D721Med (cell line): ENCODE measurements at regions not wholly inside any gene's neighbourhood (a gene's known extent, or its start where the extent isn't known, plus 50 kb on each side); places are given as distances from the start of the nearest gene placed in this dataset.

ENCODE experiments used
- DNase-seq: peaks from one replicate; pipeline ENCODE4 v3.0.0; 2011; ENCODE audit warnings: low spot score; ENCODE audit not compliant: insufficient read length
- FAIRE-seq: peaks from 2 replicates; lab custom pipeline; 2011; peaks lifted over from hg19 to GRCh38; lab: Jason Lieb, UNC
- CTCF ChIP-seq: IDR thresholded peaks from 2 replicates; pipeline ENCODE4 v1.5.1; 2012; ENCODE audit warnings: mild to moderate bottlenecking, control low read depth; ENCODE audit not compliant: insufficient read depth; ENCODE audit errors: missing control alignments

DNA sequence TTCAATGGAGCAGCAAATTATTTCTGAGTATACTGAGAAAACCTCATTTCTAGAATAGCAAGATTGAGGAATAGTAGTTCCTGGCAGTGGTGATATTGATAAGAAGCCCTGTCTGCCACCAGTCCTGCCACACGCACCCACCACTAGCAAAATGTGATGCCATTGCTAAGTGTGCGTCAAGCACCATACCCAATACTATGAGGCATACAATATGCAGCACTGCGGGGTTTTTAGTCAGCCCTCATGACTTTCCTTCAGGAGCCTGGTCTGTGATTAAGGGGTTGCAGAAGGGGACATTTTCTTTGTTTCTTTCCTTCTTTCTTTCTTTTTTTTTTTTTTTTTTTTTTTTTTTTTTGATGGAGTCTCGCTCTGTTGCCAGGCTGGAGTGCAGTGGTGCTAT is 128.7 kb upstream of the USP38 start:
- no peak for TF ChIP-seq CTCF
- DNase-seq = no peak
- no peak for FAIRE-seq

DNA sequence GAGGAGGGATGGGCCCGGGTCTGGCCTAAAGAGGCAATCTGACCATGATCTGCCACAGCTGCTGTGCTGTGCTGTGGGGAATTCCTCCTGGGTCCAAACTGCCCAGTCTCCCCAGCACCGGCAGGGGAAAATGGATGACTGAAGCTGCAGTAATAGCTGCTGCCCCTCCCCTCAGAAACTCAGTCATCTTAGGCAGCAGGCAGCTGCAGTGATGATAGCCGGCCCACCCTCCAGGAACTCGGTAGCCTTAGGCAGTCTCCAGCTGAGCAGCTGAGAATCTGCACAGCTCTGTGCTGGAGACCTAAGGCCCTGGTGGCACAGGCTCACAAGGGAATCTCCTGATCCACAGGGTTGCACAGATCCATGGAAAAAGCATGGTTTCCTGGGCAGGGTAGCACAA is 113.4 kb upstream of the USP38 start:
- FAIRE-seq = no peak
- TF ChIP-seq CTCF = no peak
- no peak for DNase-seq

DNA sequence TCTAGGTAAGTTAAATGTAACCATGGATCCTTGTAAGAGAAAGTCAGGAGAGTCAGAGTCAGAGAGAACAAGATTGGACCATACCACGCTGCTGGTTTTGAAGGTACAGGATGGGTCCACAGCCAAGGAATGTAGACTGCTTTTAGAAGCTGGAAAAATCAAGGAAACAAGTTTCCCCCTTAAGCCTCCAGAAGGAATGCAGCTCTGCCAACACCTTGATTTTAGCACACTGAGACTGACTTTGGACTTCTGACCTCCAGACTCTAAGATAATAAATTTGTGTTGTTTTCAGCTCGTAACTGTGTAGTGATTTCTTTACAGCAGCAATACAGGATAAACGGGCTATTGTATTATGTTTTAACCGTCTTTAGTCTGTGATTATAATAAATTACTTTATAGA is 108.0 kb upstream of the USP38 start:
- no peak for TF ChIP-seq CTCF
- FAIRE-seq (no peak), DNase-seq (no peak)

DNA sequence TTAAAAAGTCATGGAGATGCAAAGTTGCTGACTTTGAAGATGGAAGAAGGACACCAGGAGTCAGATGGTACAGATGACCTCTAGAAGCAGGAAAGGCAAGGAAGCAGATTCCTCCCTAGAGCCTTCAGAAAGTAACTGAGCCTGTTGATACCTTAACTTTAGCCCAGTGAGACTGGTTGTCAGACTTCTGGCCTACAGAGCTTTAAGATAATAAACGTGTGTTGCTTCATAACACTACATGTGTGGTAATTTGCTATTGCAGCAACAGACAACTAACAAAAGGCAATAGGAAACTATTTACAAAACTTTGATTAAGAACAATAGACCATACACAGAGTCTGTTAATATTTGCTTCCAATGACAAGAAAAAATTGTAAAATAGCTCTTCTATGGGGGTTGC is 102.0 kb upstream of the USP38 start:
- no peak for DNase-seq
- TF ChIP-seq CTCF = no peak
- no peak for FAIRE-seq

DNA sequence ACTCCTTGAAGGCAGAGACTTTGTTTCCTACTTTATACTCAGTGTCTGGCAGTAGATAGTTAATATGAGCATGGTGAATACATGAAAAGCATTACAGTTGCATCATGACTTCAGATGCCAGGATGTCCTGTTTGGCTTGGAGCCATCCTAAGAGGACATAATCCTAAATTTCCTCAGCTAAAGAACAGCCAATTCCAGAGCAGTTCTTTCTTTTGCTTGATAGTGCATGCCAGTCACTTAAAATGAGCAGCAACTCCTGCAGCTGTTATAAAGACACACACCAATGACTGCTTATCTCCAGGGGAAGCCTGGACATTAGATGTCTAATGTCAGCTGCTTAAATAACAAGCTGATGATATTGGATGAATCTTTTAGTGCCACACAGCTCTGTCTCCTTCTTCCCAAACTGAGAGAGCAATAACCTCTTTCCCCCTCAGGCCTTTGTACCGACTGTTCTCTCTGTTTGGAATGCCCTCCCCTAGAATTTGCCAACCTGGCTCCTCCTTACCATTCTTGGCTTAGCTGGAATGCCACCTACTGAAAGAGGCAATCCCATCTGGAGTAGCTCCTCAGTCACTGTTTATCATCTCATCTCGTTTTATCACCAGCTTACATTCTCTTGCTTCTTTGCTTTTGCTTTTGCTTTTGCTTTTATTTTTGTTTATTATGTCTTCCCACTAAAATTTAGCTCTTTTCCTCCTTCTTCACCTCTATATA is 100.8 kb upstream of the USP38 start:
- no peak for TF ChIP-seq CTCF
- no peak for DNase-seq
- FAIRE-seq = no peak

DNA sequence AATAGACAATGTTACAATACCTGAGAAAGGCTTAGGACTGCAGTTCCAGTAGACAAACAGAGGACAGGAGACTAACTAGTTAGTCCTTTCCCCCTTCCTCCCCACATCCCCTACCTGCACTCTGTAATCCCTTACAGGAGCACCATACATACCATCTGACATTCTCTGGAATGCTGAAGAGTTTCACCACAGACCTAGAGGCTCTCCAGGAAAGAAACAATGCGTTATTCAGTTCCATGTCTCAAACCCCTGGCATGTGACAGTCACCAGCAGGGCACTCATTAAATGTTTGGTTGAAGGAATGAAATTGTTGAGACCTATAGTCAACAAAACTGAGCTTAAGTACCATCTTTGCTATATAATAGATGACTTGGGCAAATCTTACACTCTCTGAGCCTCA is 100.2 kb upstream of the USP38 start:
- DNase-seq (no peak), FAIRE-seq (no peak)
- TF ChIP-seq CTCF = no peak

DNA sequence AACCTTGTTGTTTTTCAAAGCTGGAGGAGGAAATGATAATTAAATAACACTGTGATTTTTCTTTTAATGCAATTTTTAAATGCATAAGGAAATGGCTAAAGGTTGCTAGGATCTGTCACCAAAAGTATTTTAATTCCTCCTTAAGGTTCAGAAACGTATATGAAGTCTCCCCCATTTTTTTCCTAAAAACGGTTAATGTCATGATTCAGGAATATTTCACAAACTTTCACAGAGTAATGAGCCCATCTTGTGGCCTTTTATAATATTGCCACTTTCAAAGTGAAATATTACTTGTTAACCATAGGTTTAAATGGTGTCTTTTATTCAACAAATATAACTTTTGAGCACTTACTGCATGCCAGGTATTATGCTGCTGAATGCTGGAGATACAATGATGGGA is 99.5 kb upstream of the USP38 start:
- DNase-seq (no peak), FAIRE-seq (no peak)
- TF ChIP-seq CTCF = peak; percentile 33
